GM12865 (cell line): ENCODE measurements at regions not wholly inside any gene's neighbourhood (a gene's known extent, or its start where the extent isn't known, plus 50 kb on each side); places are given as distances from the start of the nearest gene placed in this dataset.
"Not testable (repeated sequence)": the region's sequence is repeated elsewhere in the genome, so short reads cannot be mapped to it uniquely, and the experiment has no call there.

Experiments
- DNase-seq: peaks from one replicate; pipeline ENCODE4 v3.0.0; 2010; ENCODE audit warnings: low read depth
- H3K4me3 ChIP-seq: 2 replicates; pipeline ENCODE4 v1.5.1; 2011; ENCODE audit warnings: mild to moderate bottlenecking, low read depth, low read length, control low read depth
- CTCF ChIP-seq: IDR thresholded peaks from 2 replicates; pipeline ENCODE4 v1.5.1; 2011; ENCODE audit warnings: low read length, control low read depth, low read depth, inconsistent platforms; ENCODE audit not compliant: insufficient read depth; ENCODE audit errors: missing control alignments

- H3K4me3 ChIP-seq: no peak overlapping the region
- TF ChIP-seq CTCF: no peak
- no peak for DNase-seq
Observed at GRCh38 chr9:16063241-16063591, 510.4 kb downstream of the CCDC171 start.

- H3K4me3 ChIP-seq: no peak overlapping the region
- TF ChIP-seq CTCF: no peak
- no peak for DNase-seq
Observed at GRCh38 chr9:16064771-16065170, 511.9 kb downstream of the CCDC171 start.

- H3K4me3 ChIP-seq, DNase-seq: not testable (repeated sequence)
Observed at GRCh38 chr9:16066201-16066600, 513.4 kb downstream of the CCDC171 start.

- DNase-seq: no peak
- H3K4me3 ChIP-seq: no peak overlapping the region
- TF ChIP-seq CTCF: no peak
Observed at GRCh38 chr9:16068476-16068875, 515.6 kb downstream of the CCDC171 start.

- no peak overlapping the region for H3K4me3 ChIP-seq
- no peak for TF ChIP-seq CTCF
- DNase-seq: no peak
Observed at GRCh38 chr9:16069249-16069648, 516.4 kb downstream of the CCDC171 start.

GRCh38 chr9:16069671-16070454, 517.0 kb downstream of the CCDC171 start:
- no peak for DNase-seq
- H3K4me3 ChIP-seq: no peak overlapping the region
- TF ChIP-seq CTCF: no peak

GRCh38 chr9:16070455-16071145, 517.8 kb downstream of the CCDC171 start:
- no peak for DNase-seq
- TF ChIP-seq CTCF: no peak
- H3K4me3 ChIP-seq: no peak overlapping the region
